Panc1 (cell line): ENCODE measurements at regions not wholly inside any gene's neighbourhood (a gene's known extent, or its start where the extent isn't known, plus 50 kb on each side); places are given as distances from the start of the nearest gene placed in this dataset.

Source experiments
- CTCF ChIP-seq: fragments of 450-650 bp; IDR thresholded peaks from 2 replicates; pipeline ENCODE4 v1.5.1; 2017; ENCODE audit warnings: mild to moderate bottlenecking
- POLR2AphosphoS5 ChIP-seq: IDR thresholded peaks from 2 replicates; pipeline ENCODE4 v1.6.1; 2012; ENCODE audit warnings: mild to moderate bottlenecking, low read depth, low read length, moderate library complexity
- REST ChIP-seq, 2 experiments: IDR thresholded peaks; 2 replicates each; pipeline ENCODE4 v1.6.1; 2011 to 2012; ENCODE audit warnings: low read depth in 2 of 2, control low read depth in 1 of 2, low read length in 1 of 2, mild to moderate bottlenecking in 1 of 2, moderate library complexity in 1 of 2; ENCODE audit not compliant: insufficient read depth in 1 of 2
- SIN3A ChIP-seq: IDR thresholded peaks from 2 replicates; pipeline ENCODE4 v1.6.1; 2012; ENCODE audit warnings: low read depth, mild to moderate bottlenecking, low read length, moderate library complexity, borderline replicate concordance; ENCODE audit not compliant: insufficient read depth
- TCF7L2 ChIP-seq: IDR thresholded peaks from 2 replicates; pipeline ENCODE4 v1.6.1; 2011; ENCODE audit warnings: mild to moderate bottlenecking, low read depth, low read length, inconsistent platforms

- TF ChIP-seq POLR2AphosphoS5, result no peak
- TF ChIP-seq REST (IDR thresholded peaks at IDR 0.05; ENCODE audit: insufficient read depth in 1 of 2, low read depth in 2 of 2, low read length in 1 of 2), result no peak
- no peak for TF ChIP-seq CTCF
- no peak for TF ChIP-seq TCF7L2
- TF ChIP-seq SIN3A, result no peak
These were observed 356.4 kb upstream of the NOCT start for GRCh38 chr4:138659037-138659811.
